Neural cell (in vitro differentiated cells): ENCODE measurements at regions not wholly inside any gene's neighbourhood (a gene's known extent, or its start where the extent isn't known, plus 50 kb on each side); places are given as distances from the start of the nearest gene placed in this dataset.
"Not testable (repeated sequence)": the region's sequence is repeated elsewhere in the genome, so short reads cannot be mapped to it uniquely, and the experiment has no call there.

Experiments used
- H2AFZ ChIP-seq: fragments of 200-600, 300-800 bp; sonication (generic), shearing (Covaris generic); 2 replicates; pipeline ENCODE4 v1.6.0; 2014; ENCODE audit warnings: low read depth, mild to moderate bottlenecking, antibody characterized with exemption, low read length, moderate library complexity
- H3F3A ChIP-seq: fragments of 200-600 bp; shearing (Covaris generic); 2 replicates; pipeline ENCODE4 v1.6.1; 2016; ENCODE audit warnings: mild to moderate bottlenecking, moderate library complexity, mixed read lengths, antibody characterized with exemption, low read length; ENCODE audit not compliant: insufficient read depth, poor library complexity, severe bottlenecking
- H3K27ac ChIP-seq: fragments of 200-600, 300-800 bp; sonication (generic), shearing (Covaris generic); 2 replicates; pipeline ENCODE4 v1.5.1; 2014; ENCODE audit warnings: mild to moderate bottlenecking, low read length, moderate library complexity
- H3K27me3 ChIP-seq: fragments of 300-800, 200-600 bp; sonication (generic), shearing (Covaris generic); 2 replicates; pipeline ENCODE4 v1.6.0; 2014; ENCODE audit warnings: mild to moderate bottlenecking, low read depth, low read length, moderate library complexity; ENCODE audit not compliant: insufficient read depth
- H3K36me3 ChIP-seq: fragments of 300-800, 200-600 bp; sonication (generic), shearing (Covaris generic); 2 replicates; pipeline ENCODE4 v1.5.1; 2014; ENCODE audit warnings: mild to moderate bottlenecking, antibody characterized with exemption, low read length, moderate library complexity; ENCODE audit not compliant: insufficient read depth
- H3K4me2 ChIP-seq: fragments of 300-800, 200-600 bp; sonication (generic), shearing (Covaris generic); 2 replicates; pipeline ENCODE4 v1.6.0; 2014; ENCODE audit warnings: mild to moderate bottlenecking, low read length
- H3K4me3 ChIP-seq: fragments of 300-800, 200-600 bp; sonication (generic), shearing (Covaris generic); 2 replicates; pipeline ENCODE4 v1.5.1; 2014; ENCODE audit warnings: mild to moderate bottlenecking, low read length, moderate library complexity
- H3K79me2 ChIP-seq: fragments of 200-600 bp; shearing (Covaris generic); replicated peaks from 2 replicates; pipeline ENCODE4 v1.6.0; 2014; ENCODE audit warnings: mild to moderate bottlenecking, low read length, moderate library complexity; ENCODE audit not compliant: insufficient read depth
- H3K9ac ChIP-seq: fragments of 300-800, 200-600 bp; sonication (generic), shearing (Covaris generic); 2 replicates; pipeline ENCODE4 v1.6.1; 2016; ENCODE audit warnings: mild to moderate bottlenecking, low read length, mixed read lengths
- H3K9me2 ChIP-seq: fragments of 200-600 bp; shearing (Covaris generic); 2 replicates; pipeline ENCODE4 v1.6.1; 2016; ENCODE audit warnings: mild to moderate bottlenecking, low read length, mixed read lengths; ENCODE audit not compliant: insufficient read depth
- H3K9me3 ChIP-seq: fragments of 200-600, 300-800 bp; sonication (generic), shearing (Covaris generic); 2 replicates; pipeline ENCODE4 v1.6.1; 2016; ENCODE audit warnings: mild to moderate bottlenecking, mixed run types, low read length, moderate library complexity, mixed read lengths
- H4K20me1 ChIP-seq: fragments of 200-600 bp; shearing (Covaris generic); 2 replicates; pipeline ENCODE4 v1.6.1; 2016; ENCODE audit warnings: mild to moderate bottlenecking, mixed run types; ENCODE audit not compliant: insufficient read depth
- EP300 ChIP-seq: fragments of 450-650 bp; conservative IDR thresholded peaks from 2 replicates; pipeline ENCODE4 v1.6.1; 2014; ENCODE audit warnings: antibody characterized with exemption, mild to moderate bottlenecking, moderate library complexity; ENCODE audit not compliant: poor library complexity, severe bottlenecking
- EZH2 ChIP-seq: fragments of 200-600, 300-800 bp; shearing (Covaris generic), sonication (generic); IDR thresholded peaks from 2 replicates; pipeline ENCODE4 v1.6.1; 2014; ENCODE audit warnings: antibody characterized with exemption, low read length, borderline replicate concordance, mild to moderate bottlenecking; ENCODE audit not compliant: insufficient read depth, poor library complexity, severe bottlenecking
- MXI1 ChIP-seq: fragments of 450-650 bp; conservative IDR thresholded peaks from 2 replicates; pipeline ENCODE4 v1.6.1; 2014; ENCODE audit warnings: antibody characterized with exemption, mild to moderate bottlenecking; ENCODE audit not compliant: poor library complexity, severe bottlenecking
- RAD21 ChIP-seq: fragments of 450-650 bp; conservative IDR thresholded peaks from 2 replicates; pipeline ENCODE4 v1.6.1; 2014; ENCODE audit warnings: antibody characterized with exemption, mild to moderate bottlenecking, moderate library complexity
- SMC3 ChIP-seq: fragments of 450-650 bp; conservative IDR thresholded peaks from 2 replicates; pipeline ENCODE4 v1.6.1; 2014; ENCODE audit warnings: antibody characterized with exemption, mild to moderate bottlenecking, moderate library complexity; ENCODE audit not compliant: poor library complexity
- TAF1 ChIP-seq: IDR thresholded peaks from 2 replicates; pipeline ENCODE4 v1.6.1; 2012; ENCODE audit warnings: low read depth
- TF ChIP-seq, protein P1 (sequence below): IDR thresholded peaks from 2 replicates; pipeline ENCODE4 v1.6.1; 2012; ENCODE audit warnings: borderline replicate concordance
- TF ChIP-seq, protein P2 (sequence below): fragments of 450-650 bp; IDR thresholded peaks from 2 replicates; pipeline ENCODE4 v1.5.1; 2014; ENCODE audit warnings: antibody characterized with exemption, mild to moderate bottlenecking, moderate library complexity; ENCODE audit not compliant: poor library complexity, severe bottlenecking

DNA sequence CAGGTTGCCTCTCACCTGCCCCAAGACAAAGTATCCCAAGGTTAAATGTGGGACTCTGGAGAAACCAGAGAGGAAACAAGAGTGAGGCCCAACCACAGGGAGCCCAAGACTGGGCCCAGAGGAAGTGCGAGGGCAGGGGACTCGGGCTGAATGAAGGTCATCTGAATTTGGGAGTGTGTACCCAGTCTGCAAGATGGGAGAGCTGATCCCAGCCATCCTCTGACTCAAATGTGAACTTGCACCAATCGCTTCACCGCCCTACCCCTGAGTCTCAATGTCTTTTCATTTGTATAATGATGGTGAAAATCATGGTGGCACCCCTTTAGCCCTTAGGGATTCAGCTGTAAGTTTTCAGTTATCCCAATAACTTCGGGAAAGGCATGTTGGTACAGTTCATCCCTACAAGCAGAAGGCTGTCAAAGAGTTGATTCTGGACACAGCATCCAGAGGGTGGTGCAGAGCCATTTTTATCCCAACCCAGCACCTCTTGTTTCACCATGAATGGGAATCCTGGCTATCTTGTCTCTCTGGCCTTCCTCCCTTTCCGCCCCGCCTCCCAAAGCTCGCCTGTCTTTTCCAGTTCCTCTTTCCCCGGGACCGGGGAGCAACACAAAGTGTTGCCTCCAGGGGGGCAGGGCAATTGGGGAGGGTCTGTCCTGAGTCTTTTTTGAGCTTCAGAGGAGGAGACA, 123.4 kb downstream of the NUFIP1 start:
- H3K9me3 ChIP-seq = no peaks in the 10 kb centered on the region
- no peaks in the 10 kb centered on the region for H3K36me3 ChIP-seq
- TF ChIP-seq, protein P1, sequence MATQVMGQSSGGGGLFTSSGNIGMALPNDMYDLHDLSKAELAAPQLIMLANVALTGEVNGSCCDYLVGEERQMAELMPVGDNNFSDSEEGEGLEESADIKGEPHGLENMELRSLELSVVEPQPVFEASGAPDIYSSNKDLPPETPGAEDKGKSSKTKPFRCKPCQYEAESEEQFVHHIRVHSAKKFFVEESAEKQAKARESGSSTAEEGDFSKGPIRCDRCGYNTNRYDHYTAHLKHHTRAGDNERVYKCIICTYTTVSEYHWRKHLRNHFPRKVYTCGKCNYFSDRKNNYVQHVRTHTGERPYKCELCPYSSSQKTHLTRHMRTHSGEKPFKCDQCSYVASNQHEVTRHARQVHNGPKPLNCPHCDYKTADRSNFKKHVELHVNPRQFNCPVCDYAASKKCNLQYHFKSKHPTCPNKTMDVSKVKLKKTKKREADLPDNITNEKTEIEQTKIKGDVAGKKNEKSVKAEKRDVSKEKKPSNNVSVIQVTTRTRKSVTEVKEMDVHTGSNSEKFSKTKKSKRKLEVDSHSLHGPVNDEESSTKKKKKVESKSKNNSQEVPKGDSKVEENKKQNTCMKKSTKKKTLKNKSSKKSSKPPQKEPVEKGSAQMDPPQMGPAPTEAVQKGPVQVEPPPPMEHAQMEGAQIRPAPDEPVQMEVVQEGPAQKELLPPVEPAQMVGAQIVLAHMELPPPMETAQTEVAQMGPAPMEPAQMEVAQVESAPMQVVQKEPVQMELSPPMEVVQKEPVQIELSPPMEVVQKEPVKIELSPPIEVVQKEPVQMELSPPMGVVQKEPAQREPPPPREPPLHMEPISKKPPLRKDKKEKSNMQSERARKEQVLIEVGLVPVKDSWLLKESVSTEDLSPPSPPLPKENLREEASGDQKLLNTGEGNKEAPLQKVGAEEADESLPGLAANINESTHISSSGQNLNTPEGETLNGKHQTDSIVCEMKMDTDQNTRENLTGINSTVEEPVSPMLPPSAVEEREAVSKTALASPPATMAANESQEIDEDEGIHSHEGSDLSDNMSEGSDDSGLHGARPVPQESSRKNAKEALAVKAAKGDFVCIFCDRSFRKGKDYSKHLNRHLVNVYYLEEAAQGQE = no peak
- TF ChIP-seq TAF1 = no peak
- no peak for TF ChIP-seq MXI1
- TF ChIP-seq EZH2 = no peak
- no peak for TF ChIP-seq RAD21
- TF ChIP-seq, protein P2, sequence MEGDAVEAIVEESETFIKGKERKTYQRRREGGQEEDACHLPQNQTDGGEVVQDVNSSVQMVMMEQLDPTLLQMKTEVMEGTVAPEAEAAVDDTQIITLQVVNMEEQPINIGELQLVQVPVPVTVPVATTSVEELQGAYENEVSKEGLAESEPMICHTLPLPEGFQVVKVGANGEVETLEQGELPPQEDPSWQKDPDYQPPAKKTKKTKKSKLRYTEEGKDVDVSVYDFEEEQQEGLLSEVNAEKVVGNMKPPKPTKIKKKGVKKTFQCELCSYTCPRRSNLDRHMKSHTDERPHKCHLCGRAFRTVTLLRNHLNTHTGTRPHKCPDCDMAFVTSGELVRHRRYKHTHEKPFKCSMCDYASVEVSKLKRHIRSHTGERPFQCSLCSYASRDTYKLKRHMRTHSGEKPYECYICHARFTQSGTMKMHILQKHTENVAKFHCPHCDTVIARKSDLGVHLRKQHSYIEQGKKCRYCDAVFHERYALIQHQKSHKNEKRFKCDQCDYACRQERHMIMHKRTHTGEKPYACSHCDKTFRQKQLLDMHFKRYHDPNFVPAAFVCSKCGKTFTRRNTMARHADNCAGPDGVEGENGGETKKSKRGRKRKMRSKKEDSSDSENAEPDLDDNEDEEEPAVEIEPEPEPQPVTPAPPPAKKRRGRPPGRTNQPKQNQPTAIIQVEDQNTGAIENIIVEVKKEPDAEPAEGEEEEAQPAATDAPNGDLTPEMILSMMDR = no peak
- no peaks in the 10 kb centered on the region for H4K20me1 ChIP-seq
- no peaks in the 10 kb centered on the region for H3K9me2 ChIP-seq
- H3K27ac ChIP-seq = no peak overlapping the region
- H3K79me2 ChIP-seq = no peaks in the 10 kb centered on the region
- H3F3A ChIP-seq = no peaks in the 10 kb centered on the region
- no peak overlapping the region for H2AFZ ChIP-seq
- no peaks in the 10 kb centered on the region for H3K27me3 ChIP-seq
- H3K4me3 ChIP-seq = no peak overlapping the region
- no peak overlapping the region for H3K9ac ChIP-seq
- H3K4me2 ChIP-seq = no peak overlapping the region

DNA sequence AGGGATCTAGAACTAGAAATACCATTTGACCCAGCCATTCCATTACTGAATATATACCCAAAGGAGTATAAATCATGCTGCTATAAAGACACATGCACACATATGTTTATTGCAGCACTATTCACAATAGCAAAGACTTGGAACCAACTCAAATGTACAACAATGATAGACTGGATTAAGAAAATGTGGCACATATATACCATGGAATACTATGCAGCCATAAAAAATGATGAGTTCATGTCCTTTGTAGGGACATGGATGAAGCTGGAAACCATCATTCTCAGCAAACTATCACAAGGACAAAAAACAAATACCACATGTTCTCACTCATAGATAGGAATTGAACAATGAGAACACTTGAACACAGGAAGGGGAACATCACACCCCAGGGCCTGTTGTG, 125.6 kb downstream of the NUFIP1 start:
- H4K20me1 ChIP-seq, H3K27me3 ChIP-seq: not testable (repeated sequence)

DNA sequence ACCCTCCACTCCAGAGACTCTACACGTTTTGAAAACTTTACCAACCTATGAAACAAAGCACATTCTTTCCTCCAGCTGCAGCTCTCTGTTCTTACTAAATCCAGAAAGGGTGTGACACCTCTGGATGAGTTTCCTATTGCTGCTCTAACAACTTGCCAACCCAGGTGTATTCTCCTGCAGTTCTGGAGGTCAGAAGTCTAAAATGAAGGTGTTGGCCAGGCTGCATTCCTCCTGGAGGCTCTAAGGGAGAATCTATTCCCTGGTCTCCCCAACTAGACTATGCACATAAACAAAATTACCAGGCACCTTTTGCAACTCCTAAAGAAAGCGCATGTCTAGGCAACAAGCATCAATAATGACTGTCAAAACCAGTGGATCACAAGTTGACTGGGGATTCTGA, 128.8 kb downstream of the NUFIP1 start:
- H2AFZ ChIP-seq = no peak overlapping the region
- no peaks in the 10 kb centered on the region for H3K27me3 ChIP-seq
- no peaks in the 10 kb centered on the region for H3K36me3 ChIP-seq
- H3K9ac ChIP-seq = no peak overlapping the region
- H3K79me2 ChIP-seq = no peaks in the 10 kb centered on the region
- no peak overlapping the region for H3K4me2 ChIP-seq
- TF ChIP-seq RAD21 (no peak), MXI1 (no peak), SMC3 (no peak), EP300 (no peak), TAF1 (no peak), EZH2 (no peak)
- no peaks in the 10 kb centered on the region for H3K9me2 ChIP-seq
- H4K20me1 ChIP-seq = no peaks in the 10 kb centered on the region
- no peaks in the 10 kb centered on the region for H3K9me3 ChIP-seq
- H3K27ac ChIP-seq = no peak overlapping the region
- H3F3A ChIP-seq = no peaks in the 10 kb centered on the region
- H3K4me3 ChIP-seq = no peak overlapping the region

More for the DNA sequence above, 125.6 kb downstream of the NUFIP1 start:
- not testable (repeated sequence) for H3K4me2 ChIP-seq, H2AFZ ChIP-seq, H3K4me3 ChIP-seq, H3F3A ChIP-seq, H3K79me2 ChIP-seq, H3K9me2 ChIP-seq, H3K9ac ChIP-seq, H3K36me3 ChIP-seq, H3K9me3 ChIP-seq, H3K27ac ChIP-seq
